ENCODE measurements at regions not wholly inside any gene's neighbourhood (a gene's known extent, or its start where the extent isn't known, plus 50 kb on each side); places are given as distances from the start of the nearest gene placed in this dataset.

GRCh38 chr3:176357891-176358290 is 839.4 kb downstream of the TBL1XR1 start:
- Histone ChIP-seq H3K4me3 (no peak overlapping the region), H3K4me2 (ENCODE audit: insufficient read depth, low read length) (no peak overlapping the region), H3K27me3 (ENCODE audit: control insufficient read depth in 2 of 2, insufficient read depth in 2 of 2, low read length in 2 of 2) (no peaks in the 10 kb centered on the region), H4K20me1 (replicated peaks; ENCODE audit: control insufficient read depth, insufficient read depth, low read length) (no peaks in the 10 kb centered on the region), H3K9me1 (ENCODE audit: control insufficient read depth, insufficient read depth, low read length) (no peaks in the 10 kb centered on the region), H3K9ac (ENCODE audit: insufficient read depth in 1 of 2, low read depth in 2 of 2, low read length in 2 of 2) (no peak overlapping the region), H2AFZ (ENCODE audit: low read depth, low read length) (no peak overlapping the region), H3K9me3 (replicated peaks; ENCODE audit: control insufficient read depth, insufficient read depth, low read depth, low read length) (no peaks in the 10 kb centered on the region), H3K27ac (ENCODE audit: extremely low read depth, low read depth, low read length) (no peak overlapping the region), H3K79me2 (ENCODE audit: control insufficient read depth, insufficient read depth, low read length) (no peaks in the 10 kb centered on the region), H3K4me1 (replicated peaks in 1 of 2; ENCODE audit: control insufficient read depth in 2 of 2, insufficient read depth in 2 of 2, low read length in 2 of 2) (peaks cover 0 to 8% of the 10 kb centered on the region in 2 experiments; a peak in 1 of 5 replicates), H3K36me3 (ENCODE audit: control insufficient read depth, insufficient read depth, low read length) (no peaks in the 10 kb centered on the region)
- in situ Hi-C loops (cut with MboI), result no loop called here
- no peak for TF ChIP-seq SMARCA4 (IDR thresholded peaks at IDR 0.05)
- TF ChIP-seq ZNF277 (CRISPR knock-in tag; IDR thresholded peaks at IDR 0.05; ENCODE audit: borderline replicate concordance), result no peak
- TF ChIP-seq ZNF316 (IDR thresholded peaks at IDR 0.05), result peak; percentile 74
- no peak for TF ChIP-seq CBFA2T2 (conservative IDR thresholded peaks at IDR 0.05)
- TF ChIP-seq BRCA1 (IDR thresholded peaks at IDR 0.05), result no peak
- no peak for TF ChIP-seq BRCA1 (CRISPR knock-in tag; IDR thresholded peaks at IDR 0.05)
- no peak for TF ChIP-seq CBX8 (IDR thresholded peaks at IDR 0.05; ENCODE audit: borderline replicate concordance, extremely low read depth, low read depth, low read length, poor library complexity, severe bottlenecking)
- TF ChIP-seq, protein P1, sequence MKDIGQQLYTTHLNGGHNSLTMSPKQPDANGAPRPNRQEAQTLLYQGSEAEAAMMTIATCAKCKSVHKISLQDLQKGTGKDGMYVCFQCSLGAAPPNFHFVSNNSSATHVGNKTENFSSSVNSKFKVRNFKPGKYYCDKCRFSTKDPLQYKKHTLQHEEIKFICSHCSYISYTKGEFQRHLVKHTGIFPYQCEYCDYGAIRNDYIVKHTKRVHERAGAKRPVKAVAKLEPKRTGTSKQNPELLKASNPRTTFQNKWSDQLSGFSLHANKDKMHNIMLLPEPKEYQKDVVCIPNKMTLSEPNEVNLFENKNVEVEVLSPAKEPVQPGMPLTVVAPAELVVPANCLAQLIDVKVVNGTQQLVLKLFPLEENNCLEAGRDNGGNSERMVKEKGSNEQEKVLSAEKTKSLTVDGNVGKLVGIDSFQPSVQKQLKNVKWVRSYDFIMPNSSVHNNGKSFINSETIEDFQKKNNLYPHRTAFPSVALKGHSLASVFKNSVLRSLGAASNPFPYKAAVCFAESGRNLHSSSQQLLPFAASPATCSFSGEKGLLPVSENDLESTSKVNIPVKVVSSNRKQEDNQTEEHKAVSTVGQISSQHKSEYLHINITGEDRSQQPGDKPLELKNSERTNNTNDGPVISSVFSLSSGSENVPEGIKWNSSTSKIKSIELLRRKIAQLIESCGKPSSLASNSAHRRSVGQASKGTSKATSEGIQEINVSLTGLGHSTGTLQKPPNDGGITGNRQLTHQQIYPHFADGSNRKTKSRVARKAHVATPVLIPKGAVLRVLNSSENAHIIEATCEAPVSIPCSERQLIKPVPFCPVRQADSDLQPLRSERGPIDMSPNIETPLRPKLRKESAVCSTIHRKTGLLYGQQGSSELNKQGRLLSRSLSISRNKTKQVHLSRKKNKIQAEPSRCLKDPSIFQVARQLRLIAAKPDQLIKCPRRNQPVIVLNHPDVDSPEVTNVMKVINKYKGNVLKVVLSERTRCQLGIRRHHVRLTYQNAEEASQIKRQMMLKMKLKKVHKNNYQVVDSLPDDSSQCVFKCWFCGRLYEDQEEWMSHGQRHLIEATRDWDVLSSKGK (CRISPR knock-in tag; IDR thresholded peaks at IDR 0.05), result no peak
- TF ChIP-seq MAFF (IDR thresholded peaks at IDR 0.05; ENCODE audit: low read length), result peak; percentile 14; the same call in 1 of the 2 replicates
- TF ChIP-seq BRF2 (IDR thresholded peaks at IDR 0.05; ENCODE audit: borderline replicate concordance, insufficient read depth, insufficient read length), result no peak
- no peak for TF ChIP-seq MTF1 (CRISPR knock-in tag; IDR thresholded peaks at IDR 0.05; ENCODE audit: borderline replicate concordance)
- peak; percentile 41; the same call in 1 of the 2 replicates for TF ChIP-seq C11orf30 (IDR thresholded peaks at IDR 0.05; ENCODE audit: low read depth)
- TF ChIP-seq MAFG (tag; conservative IDR thresholded peaks at IDR 0.05), result 0 out of 2 replicates have a peak, but pooled peaks have one; percentile 12
- no TSS peak for BruUV-seq (replicated peaks)
- POLR2A ChIA-PET, result no interaction called here
- intact Hi-C loops (cut with micrococcal nuclease), result no loop called here
- ATAC-seq (no peak), DNase-seq (ENCODE audit: extremely low read depth in 1 of 4, low spot score in 3 of 4) (no peak), FAIRE-seq (no peak)
- CTCF ChIA-PET (ENCODE audit: low intra/inter-chr PET ratio), result no interaction called here

Data from K562 (cell line).